Bronchial epithelial cell (primary cell): ENCODE measurements at regions not wholly inside any gene's neighbourhood (a gene's known extent, or its start where the extent isn't known, plus 50 kb on each side); places are given as distances from the start of the nearest gene placed in this dataset.

Experiments
- DNase-seq: peaks from one replicate; pipeline ENCODE4 v3.0.0-alpha.2; 2010; ENCODE audit warnings: low read depth
- FAIRE-seq: peaks from 2 replicates; lab custom pipeline; 2011; peaks lifted over from hg19 to GRCh38; lab: Jason Lieb, UNC
- H3K27me3 ChIP-seq: 2 replicates; pipeline ENCODE4 v1.5.1; 2011; ENCODE audit warnings: low read length; ENCODE audit not compliant: control insufficient read depth, insufficient read depth
- H3K36me3 ChIP-seq: 2 replicates; pipeline ENCODE4 v1.5.1; 2011; ENCODE audit warnings: low read length; ENCODE audit not compliant: control insufficient read depth, insufficient read depth
- H3K4me3 ChIP-seq: 2 replicates; pipeline ENCODE4 v1.5.1; 2011; ENCODE audit warnings: mild to moderate bottlenecking, low read depth, low read length, control low read depth
- CTCF ChIP-seq: IDR thresholded peaks from 2 replicates; pipeline ENCODE4 v1.5.1; 2011; ENCODE audit warnings: mild to moderate bottlenecking, moderate library complexity, low read length, control low read depth, inconsistent platforms; ENCODE audit not compliant: insufficient read depth, severe bottlenecking

GRCh38 chr21:39096754-39097153, 86.5 kb downstream of the PSMG1 start:
- no peak for FAIRE-seq
- TF ChIP-seq CTCF: no peak

DNA sequence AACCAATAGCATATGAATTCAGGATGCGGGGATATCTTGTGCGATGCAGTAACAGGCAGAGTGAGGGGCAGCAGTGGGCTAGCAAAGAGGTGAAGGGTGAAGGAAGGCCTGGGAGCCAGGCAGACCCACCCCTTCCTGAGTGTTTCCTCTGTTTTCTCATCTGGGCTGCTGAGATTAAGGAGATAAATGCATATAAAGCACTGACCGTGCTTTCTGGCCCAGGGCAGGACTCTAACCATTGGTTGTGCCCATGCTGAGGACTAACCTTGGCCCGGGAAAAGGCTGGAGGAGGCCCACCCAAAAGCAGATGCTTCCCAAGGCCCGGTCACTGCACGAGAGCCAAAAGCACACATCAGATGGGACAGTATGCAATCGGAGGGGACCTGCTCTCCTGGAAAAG, 87.6 kb downstream of the PSMG1 start:
- no peaks in the 10 kb centered on the region for H3K27me3 ChIP-seq
- DNase-seq (no peak), FAIRE-seq (no peak)
- H3K4me3 ChIP-seq: no peak overlapping the region
- H3K36me3 ChIP-seq: no peaks in the 10 kb centered on the region
- no peak for TF ChIP-seq CTCF

More at GRCh38 chr21:39096754-39097153, 86.5 kb downstream of the PSMG1 start:
- Histone ChIP-seq H3K4me3 (no peak overlapping the region), H3K27me3 (no peaks in the 10 kb centered on the region), H3K36me3 (no peaks in the 10 kb centered on the region)
- no peak for DNase-seq

DNA sequence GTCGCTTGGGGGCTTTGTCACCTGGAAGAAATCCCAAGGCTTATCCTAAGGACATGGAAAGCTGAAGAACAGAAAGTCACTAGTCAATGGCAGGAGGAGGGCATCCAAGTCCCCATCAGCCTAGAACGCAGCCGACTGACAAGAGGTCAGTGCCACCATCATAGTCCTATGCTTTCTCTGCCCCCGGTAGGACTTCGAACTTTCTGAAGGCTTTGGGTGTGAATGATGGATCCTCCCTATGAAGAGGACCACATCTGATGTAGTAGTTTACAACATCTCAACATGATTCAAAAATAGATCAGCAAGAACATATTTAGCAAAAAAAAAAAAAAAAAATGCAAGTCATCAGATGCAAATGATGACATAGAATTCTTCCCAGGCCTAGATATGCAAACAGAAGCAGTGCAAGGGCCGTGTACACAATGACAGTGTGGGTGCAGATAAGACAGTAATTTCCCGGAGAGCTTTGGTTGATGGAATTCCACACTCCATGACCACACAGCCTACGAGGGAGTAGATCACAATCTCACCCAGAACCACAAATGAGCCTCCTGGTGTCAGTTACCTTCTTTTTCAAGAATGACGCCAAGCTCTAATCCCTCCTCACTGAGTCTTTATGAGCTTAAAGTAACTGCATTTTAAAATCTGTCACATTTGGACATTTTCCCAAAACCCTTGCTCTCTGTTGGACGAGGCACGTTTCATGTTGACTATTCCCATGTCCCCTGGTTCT, 88.2 kb downstream of the PSMG1 start:
- DNase-seq (no peak), FAIRE-seq (no peak)
- Histone ChIP-seq H3K27me3 (no peaks in the 10 kb centered on the region), H3K36me3 (no peaks in the 10 kb centered on the region), H3K4me3 (no peak overlapping the region)
- no peak for TF ChIP-seq CTCF

DNA sequence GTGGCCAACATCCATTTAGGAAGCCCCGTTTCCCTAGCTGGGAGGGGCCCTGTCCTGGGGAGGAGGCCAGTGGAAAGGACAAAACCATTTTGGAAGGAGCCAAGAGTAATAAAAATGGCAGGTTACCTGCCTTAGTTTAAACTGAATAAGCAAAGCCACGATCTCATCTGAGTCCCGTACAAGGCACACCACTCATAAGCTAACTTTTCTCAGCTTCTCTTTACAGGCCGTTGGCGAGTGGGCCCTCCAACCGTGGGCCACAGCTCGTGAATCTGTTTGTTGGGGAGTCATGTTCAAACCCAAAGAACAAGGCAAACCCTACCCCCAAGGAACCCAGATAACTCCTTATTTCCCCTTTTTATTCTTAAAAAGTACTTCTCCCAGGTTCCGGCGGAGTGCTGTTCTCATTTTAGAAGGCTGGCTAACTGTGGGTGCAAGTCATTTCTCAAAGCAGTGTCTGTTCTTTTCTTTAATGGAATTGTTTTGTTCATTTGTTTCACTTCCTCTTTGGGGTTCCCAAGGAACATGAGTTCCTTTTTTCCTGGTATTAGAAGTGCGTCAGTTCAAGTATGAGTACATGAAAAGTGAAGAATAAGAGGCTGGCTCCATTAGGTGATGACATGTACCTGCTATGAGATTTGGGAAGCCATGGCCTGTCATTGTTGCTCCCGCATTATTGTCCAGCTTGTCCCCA, 89.0 kb downstream of the PSMG1 start:
- no peak for TF ChIP-seq CTCF
- no peaks in the 10 kb centered on the region for H3K27me3 ChIP-seq
- no peak overlapping the region for H3K4me3 ChIP-seq
- no peak for DNase-seq
- no peaks in the 10 kb centered on the region for H3K36me3 ChIP-seq
- FAIRE-seq: no peak

DNA sequence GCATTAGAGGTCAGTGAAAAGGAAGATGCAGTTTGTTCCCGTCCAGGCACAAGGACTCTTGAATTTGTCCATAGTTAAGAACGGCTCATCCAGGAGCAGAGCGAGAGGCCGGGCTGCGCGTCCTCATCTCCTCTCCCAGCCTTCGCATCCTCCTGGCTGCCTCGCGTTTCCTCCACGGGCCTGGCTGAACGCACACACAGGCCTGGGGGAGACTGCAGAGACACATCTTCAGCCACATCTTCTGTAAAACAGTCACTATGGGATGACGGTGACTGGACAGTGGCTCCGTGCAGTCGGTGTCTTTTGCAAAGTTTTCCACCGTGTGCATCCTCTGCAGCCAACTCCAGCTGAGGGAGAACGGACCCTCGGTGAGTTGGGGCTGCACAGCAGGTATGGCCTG, 89.7 kb downstream of the PSMG1 start:
- Histone ChIP-seq H3K4me3 (no peak overlapping the region), H3K27me3 (no peaks in the 10 kb centered on the region), H3K36me3 (no peaks in the 10 kb centered on the region)
- no peak for DNase-seq
- TF ChIP-seq CTCF: no peak
- no peak for FAIRE-seq
